Heart right ventricle (tissue), 16 donors: ENCODE measurements at regions not wholly inside any gene's neighbourhood (a gene's known extent, or its start where the extent isn't known, plus 50 kb on each side); places are given as distances from the start of the nearest gene placed in this dataset.

Experiments used
- ATAC-seq, 8 donors: fragments of 200-7000 bp; cut with Tn5 transposase; one replicate each; pipeline ENCODE4 v1.9.1; 2020; ENCODE audit warnings: mild to moderate bottlenecking in 8 of 8, moderate library complexity in 8 of 8, moderate number of reproducible peaks in 1 of 8
- DNase-seq, 2 donors: peaks; one replicate each; pipeline ENCODE4 v3.0.0-alpha.2; 2020
- H3K27ac ChIP-seq, 10 donors: fragments of 200-600 bp; sonication (generic) in 2 of 10; one replicate each; pipeline versions ENCODE4 v1.5.0 to v1.8.0; 2020 to 2022; ENCODE audit warnings: mild to moderate bottlenecking in 3 of 10
- H3K27me3 ChIP-seq, 7 donors: fragments of 200-600 bp; one replicate each; pipeline ENCODE4 v1.8.0; 2021 to 2022; ENCODE audit warnings: mild to moderate bottlenecking in 2 of 7
- H3K36me3 ChIP-seq, 9 donors: fragments of 200-600 bp; sonication (generic) in 1 of 9; one replicate each; pipeline versions ENCODE4 v1.5.0 to v1.8.0; 2020 to 2022; ENCODE audit warnings: mild to moderate bottlenecking in 2 of 9
- H3K4me1 ChIP-seq, 9 donors: fragments of 200-600 bp; sonication (generic) in 1 of 9; one replicate each; pipeline versions ENCODE4 v1.5.0 to v1.8.0; 2020 to 2022; ENCODE audit warnings: mild to moderate bottlenecking in 4 of 9
- H3K4me3 ChIP-seq, 10 donors: fragments of 200-600 bp; sonication (generic) in 2 of 10; one replicate each; pipeline versions ENCODE4 v1.5.0 to v1.8.0; 2020 to 2022; ENCODE audit warnings: mild to moderate bottlenecking in 7 of 10, moderate library complexity in 2 of 10
- H3K9me3 ChIP-seq, 11 donors: fragments of 200-600 bp in 10 of 11; sonication (generic) in 2 of 11; one replicate each; pipeline versions ENCODE4 v1.5.0 to v1.8.0; 2013 to 2022; ENCODE audit warnings: mild to moderate bottlenecking in 2 of 11, control low read depth in 1 of 11, moderate library complexity in 1 of 11
- WGBS, 2 donors: extraction: QIAGEN DNeasy Blood & Tissue Kit; methylation state at CpG; one replicate each; pipeline ENCODE4 v1.1.7; 2013; ENCODE audit warnings: inconsistent platforms in 1 of 2; 5-methylcytosine and 5-hydroxymethylcytosine counted together
- intact Hi-C, 10 donors: fragments of 100-400 bp; cut with DNase I; formaldehyde crosslinking; loops; one replicate each; pipeline versions ENCODE4 v1.11.1 to v1.14.2; 2022
- TF ChIP-seq, protein P1 (sequence below), 9 donors: fragments of 200-600 bp; sonication (generic) in 2 of 9; IDR thresholded peaks; one replicate each; pipeline versions ENCODE4 v1.5.0 to v1.8.0; 2021 to 2022; ENCODE audit warnings: antibody characterized with exemption in 9 of 9, mild to moderate bottlenecking in 5 of 9, moderate library complexity in 1 of 9
- donor health status: Arrhythmogenic right ventricular cardiomyopathy.
- donor health status: ischemic (EF 13 %, LVEDD 7.1; RV severe dilation, severe dysfunction).
- donor health status: healthy with polysubstance abuse.
- donor health status: DM: no; HTN: yes; CAD: no.
- donor health status: DM: no; HTN: no; CAD: no.
- donor health status: ischemic (EF 25% LVEDD 6.9; RV normal size, moderate dysfunction).
- donor health status: ischemic (EF 25% LVEDD 5.7; RV mildly dilated, moderate dysfunction).
- donor health status: healthy.
- donor health status: DM: yes; HTN: yes; CAD: no.
- donor health status: Ischemic cardiomyopathy.
- donor health status: ischemic (EF 35%, LVEDD 5.7; RV mildly dilated, moderate dysfunction).
- donor health status: nonischemic (EF 11% LVEDD 7.7; RV severe dilation, severe dysfunction).
- donor health status: DM: yes; HTN: yes; CAD: no.
- donor health status: PGD.
- donor health status: ischemic (EF 29% LVEDD 5.4; RV normal size, mild dysfunction).
- donor health status: nonischemic (EF 23%, LVEDD 6.1; RV moderate dilation, normal function).

DNA sequence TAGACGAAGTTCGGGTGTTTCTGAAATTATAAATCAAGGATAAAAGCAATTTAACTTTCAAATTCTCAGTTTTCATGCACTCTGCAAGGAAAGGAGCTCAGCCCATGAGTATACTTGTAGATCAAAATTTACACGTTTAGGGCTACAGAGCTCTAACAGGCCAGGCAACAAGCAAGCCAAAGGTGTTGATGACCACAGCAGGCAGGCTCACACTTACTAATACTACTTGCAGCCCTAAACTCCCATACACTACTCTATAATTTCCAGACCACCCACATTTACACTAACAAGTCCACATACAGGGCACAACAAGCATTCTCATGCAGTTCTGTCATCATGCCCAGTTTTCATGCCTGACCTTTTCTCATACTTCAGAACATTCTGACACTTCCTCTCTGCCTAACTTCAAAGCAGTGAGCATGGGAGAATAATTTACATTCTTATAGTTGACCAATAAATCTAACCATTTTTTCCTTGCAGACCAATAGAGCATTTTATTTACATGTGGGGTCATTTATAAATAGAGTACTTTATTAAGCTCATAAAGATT is 124.7 kb upstream of the FRMD4B start:
- H3K27ac ChIP-seq: peak overlapping the region in 9 of 10 donors; percentile 7 to 70 (median 47)
- DNase-seq: no peak
- H3K36me3 ChIP-seq: no peaks in the 10 kb centered on the region
- ATAC-seq: peak in 6 of 8 donors; percentile 47 to 84 (median 64)
- H3K4me3 ChIP-seq: no peak overlapping the region
- TF ChIP-seq, protein P1, sequence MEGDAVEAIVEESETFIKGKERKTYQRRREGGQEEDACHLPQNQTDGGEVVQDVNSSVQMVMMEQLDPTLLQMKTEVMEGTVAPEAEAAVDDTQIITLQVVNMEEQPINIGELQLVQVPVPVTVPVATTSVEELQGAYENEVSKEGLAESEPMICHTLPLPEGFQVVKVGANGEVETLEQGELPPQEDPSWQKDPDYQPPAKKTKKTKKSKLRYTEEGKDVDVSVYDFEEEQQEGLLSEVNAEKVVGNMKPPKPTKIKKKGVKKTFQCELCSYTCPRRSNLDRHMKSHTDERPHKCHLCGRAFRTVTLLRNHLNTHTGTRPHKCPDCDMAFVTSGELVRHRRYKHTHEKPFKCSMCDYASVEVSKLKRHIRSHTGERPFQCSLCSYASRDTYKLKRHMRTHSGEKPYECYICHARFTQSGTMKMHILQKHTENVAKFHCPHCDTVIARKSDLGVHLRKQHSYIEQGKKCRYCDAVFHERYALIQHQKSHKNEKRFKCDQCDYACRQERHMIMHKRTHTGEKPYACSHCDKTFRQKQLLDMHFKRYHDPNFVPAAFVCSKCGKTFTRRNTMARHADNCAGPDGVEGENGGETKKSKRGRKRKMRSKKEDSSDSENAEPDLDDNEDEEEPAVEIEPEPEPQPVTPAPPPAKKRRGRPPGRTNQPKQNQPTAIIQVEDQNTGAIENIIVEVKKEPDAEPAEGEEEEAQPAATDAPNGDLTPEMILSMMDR (IDR thresholded peaks at IDR 0.05): no peak
- no peaks in the 10 kb centered on the region for H3K27me3 ChIP-seq
- intact Hi-C loops: loop anchor here in 1 of 10 donors (10.0 kb wide), 1 partner anchor 66 kb away; no protein-coding TSS in a partner anchor
- peaks cover 0 to 29% (median 10%) of the 10 kb centered on the region in 11 donors for H3K9me3 ChIP-seq
- WGBS, 2 donors: 44 to 56% methylated on average over 3 of the region's 3 CpGs
- peaks cover 0 to 32% (median 8%) of the 10 kb centered on the region in 9 donors for H3K4me1 ChIP-seq

DNA sequence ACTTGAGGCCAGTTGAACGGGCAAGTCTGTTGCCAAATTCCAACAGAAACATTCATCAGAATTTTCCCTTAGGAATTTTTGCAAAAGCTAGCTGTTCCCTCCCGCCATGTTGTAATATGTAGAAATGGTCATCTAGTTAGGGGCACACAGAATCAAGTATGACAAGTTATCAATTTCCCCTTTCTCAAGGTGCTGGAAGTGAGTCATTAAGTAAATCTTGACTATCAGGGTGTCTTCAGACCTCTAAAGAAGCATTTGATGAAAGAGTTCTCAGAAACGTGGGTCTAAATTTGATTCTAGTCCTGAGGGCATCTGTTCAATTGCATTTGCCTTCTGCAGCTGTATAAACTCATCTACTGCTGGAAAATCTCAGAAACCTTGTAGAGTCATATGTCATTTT is 123.4 kb upstream of the FRMD4B start:
- Histone ChIP-seq H3K27ac (no peak overlapping the region), H3K9me3 (peaks cover 0 to 19% (median 7%) of the 10 kb centered on the region in 11 donors), H3K4me1 (peaks cover 0 to 40% (median 15%) of the 10 kb centered on the region in 9 donors), H3K36me3 (no peaks in the 10 kb centered on the region), H3K27me3 (no peaks in the 10 kb centered on the region), H3K4me3 (no peak overlapping the region)
- intact Hi-C loops: no loop called here
- ATAC-seq (no peak), DNase-seq (no peak)
- TF ChIP-seq, protein P1 (IDR thresholded peaks at IDR 0.05): no peak
- WGBS, 2 donors: 82 to 83% methylated on average over 3 of the region's 3 CpGs

DNA sequence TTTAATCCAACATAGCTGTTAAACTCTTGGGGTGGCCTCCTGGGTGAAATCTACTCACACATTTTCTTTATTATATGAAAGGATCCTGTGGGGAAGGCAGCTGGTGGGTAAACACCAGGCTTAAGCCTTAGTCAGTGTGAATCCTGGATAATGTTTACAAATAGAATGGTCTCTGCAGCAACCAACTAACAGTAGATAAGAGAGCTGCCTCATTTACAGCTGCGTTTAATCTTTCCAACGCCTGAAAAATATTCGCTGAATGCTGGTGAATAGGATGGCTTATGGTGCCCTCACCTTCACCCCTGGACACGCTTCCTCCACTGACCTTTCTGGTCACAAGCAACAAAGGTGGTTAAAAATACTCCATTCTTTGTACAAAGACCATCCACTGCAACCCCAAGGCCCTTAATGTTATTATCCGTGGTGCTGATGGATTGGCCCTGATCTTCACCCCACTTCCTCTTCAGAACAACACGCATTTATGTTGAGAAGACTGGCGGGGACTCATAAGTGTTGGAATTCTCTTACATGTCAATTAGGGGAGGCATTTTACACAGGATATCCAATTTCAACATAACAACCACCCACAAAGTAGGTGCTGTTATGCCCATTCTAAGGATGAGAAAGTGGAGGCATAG is 120.0 kb upstream of the FRMD4B start:
- Histone ChIP-seq H3K36me3 (no peaks in the 10 kb centered on the region), H3K4me1 (peaks cover 0 to 43% (median 19%) of the 10 kb centered on the region in 9 donors), H3K27ac (peak overlapping the region; percentile 33 to 72 (median 57)), H3K27me3 (no peaks in the 10 kb centered on the region), H3K4me3 (no peak overlapping the region), H3K9me3 (no peaks in the 10 kb centered on the region)
- ATAC-seq: peak; percentile 74 to 92 (median 86)
- TF ChIP-seq, protein P1 (IDR thresholded peaks at IDR 0.05): no peak
- intact Hi-C loops: no loop called here
- no peak for DNase-seq
- 13 to 26% methylated on average over 7 of the region's 7 CpGs for WGBS, 2 donors

DNA sequence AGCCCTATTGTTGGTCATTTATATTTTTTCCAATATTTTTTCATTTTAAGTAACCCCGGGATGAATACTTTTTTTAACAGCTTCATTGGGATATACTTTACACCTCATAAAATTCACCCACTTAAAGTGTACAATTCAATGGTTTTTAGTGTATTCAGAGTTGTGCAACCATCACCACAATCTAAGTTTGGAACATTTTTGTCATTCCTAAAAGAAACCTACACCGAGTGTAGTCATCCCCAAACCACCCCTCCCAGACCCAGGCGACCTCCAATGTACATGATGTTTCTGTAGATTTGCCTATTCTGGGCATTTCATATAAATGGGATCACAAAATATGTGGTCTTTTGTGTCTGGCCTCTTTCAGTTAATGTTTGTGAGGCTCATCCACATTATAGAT is 118.3 kb upstream of the FRMD4B start:
- intact Hi-C loops: no loop called here
- Histone ChIP-seq H3K27ac (peak overlapping the region in 2 of 10 donors; percentile 56 to 72), H3K27me3 (no peaks in the 10 kb centered on the region), H3K4me3 (no peak overlapping the region), H3K4me1 (peaks cover 0 to 48% (median 26%) of the 10 kb centered on the region in 9 donors), H3K9me3 (no peaks in the 10 kb centered on the region), H3K36me3 (no peaks in the 10 kb centered on the region)
- ATAC-seq: no peak
- TF ChIP-seq, protein P1 (IDR thresholded peaks at IDR 0.05): no peak
- DNase-seq: no peak
- 78 to 79% methylated on average over 3 of the region's 3 CpGs for WGBS, 2 donors
